AG09319 (cell line): ENCODE measurements at regions not wholly inside any gene's neighbourhood (a gene's known extent, or its start where the extent isn't known, plus 50 kb on each side); places are given as distances from the start of the nearest gene placed in this dataset.

Source experiments
- DNase-seq: peaks from one replicate; pipeline ENCODE4 v3.0.0-alpha.2; 2010; ENCODE audit warnings: low read depth; ENCODE audit errors: extremely low read depth
- TF ChIP-seq, protein P1 (sequence below): IDR thresholded peaks from 2 replicates; pipeline ENCODE4 v1.5.1; 2011; ENCODE audit warnings: low read depth, mild to moderate bottlenecking, inconsistent platforms, low read length, moderate library complexity

DNA sequence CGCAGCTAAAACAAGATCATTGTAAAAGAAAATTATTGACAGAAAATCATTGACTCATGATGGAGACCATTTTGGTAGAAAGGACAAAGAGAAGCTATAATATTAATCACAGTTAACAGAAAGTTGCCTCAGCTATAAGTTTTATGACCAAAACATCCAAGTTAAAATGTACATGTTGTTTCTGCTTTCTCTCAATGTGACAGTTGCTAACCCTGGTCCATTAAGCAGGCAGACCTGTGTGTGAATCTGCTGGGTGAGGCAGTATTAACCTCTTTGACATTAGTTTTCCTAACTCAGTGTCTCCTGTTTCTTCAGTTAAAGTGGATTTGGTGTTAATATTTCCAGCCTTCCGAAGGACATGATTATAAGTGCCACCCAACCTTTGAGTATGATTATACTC lies 94.8 kb upstream of the DCLK2 start:
- TF ChIP-seq, protein P1, sequence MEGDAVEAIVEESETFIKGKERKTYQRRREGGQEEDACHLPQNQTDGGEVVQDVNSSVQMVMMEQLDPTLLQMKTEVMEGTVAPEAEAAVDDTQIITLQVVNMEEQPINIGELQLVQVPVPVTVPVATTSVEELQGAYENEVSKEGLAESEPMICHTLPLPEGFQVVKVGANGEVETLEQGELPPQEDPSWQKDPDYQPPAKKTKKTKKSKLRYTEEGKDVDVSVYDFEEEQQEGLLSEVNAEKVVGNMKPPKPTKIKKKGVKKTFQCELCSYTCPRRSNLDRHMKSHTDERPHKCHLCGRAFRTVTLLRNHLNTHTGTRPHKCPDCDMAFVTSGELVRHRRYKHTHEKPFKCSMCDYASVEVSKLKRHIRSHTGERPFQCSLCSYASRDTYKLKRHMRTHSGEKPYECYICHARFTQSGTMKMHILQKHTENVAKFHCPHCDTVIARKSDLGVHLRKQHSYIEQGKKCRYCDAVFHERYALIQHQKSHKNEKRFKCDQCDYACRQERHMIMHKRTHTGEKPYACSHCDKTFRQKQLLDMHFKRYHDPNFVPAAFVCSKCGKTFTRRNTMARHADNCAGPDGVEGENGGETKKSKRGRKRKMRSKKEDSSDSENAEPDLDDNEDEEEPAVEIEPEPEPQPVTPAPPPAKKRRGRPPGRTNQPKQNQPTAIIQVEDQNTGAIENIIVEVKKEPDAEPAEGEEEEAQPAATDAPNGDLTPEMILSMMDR: no peak
- DNase-seq: no peak

- DNase-seq: no peak
- TF ChIP-seq, protein P1: no peak
Measured at GRCh38 chr4:149983931-149984330, 94.3 kb upstream of the DCLK2 start.

DNA sequence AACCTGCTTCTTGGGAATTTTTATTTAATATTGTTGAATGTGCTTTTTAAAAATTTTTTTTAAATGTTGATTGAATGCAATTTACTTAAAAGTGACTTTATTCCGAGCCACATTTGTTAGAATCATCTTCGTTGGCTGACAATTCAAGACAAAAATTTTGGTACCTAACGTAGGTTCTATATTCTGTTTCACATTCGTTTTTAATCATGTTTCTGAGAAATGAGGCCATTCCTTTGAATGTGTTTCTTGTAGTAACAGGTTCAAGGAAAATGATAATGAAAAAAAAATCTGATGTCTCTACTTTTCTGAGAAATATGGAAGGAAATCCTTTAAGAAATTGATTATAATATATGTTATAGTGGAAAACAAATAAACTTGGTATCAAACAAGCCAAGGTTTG lies 92.3 kb upstream of the DCLK2 start:
- DNase-seq: no peak
- TF ChIP-seq, protein P1: no peak

DNA sequence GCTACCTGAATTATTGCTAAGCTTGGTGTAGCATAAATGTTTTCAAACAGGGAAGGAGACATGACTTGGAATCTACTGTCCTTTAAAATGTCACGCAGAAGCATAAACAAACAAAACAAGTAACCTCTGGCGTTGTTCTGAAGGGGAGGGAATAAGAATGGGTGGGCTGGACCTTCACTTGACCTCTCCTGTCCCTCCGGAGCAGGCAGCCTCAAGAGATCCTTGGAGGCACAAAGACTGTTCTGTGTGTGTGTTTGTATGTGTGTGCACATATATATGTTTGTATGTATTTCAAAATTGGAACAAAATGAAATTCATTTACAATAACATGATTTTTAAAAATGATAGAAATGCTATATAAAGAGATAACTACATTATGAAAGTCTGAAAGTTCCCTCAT lies 91.3 kb upstream of the DCLK2 start:
- DNase-seq: no peak

DNA sequence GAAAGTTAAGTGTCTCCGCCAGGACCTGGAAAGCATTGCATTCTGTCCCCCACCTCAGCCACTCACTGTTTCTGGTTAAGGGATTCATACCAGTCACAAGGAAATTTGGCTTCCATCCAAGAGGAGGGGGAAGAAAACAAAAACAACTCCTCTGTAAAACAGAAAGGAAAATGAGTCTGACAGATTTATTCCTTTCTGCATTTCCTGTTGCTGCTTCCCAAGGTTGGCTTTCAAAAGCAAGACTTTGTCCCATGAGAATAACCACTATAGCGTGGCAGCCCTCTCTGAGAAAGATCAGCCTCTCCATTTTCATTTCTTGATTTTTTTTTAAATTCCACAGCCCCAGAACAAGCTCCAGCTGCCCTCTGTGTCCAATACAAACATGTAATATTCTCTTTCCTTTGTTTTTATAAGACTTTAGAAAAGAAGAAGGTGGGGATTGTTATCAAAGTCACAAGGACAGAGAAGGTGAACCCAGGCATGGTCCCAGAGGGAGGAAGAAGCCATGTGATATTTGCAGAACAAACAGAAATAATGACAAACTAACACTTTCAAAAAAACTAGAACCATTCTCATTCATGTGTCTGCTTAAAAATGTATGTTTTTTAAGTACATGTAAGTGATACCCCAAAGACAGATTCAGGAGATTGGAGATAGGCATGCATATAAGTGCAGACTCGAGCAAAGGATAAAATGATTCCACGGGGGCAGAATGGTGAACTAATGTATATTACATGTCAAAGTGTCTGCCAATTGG lies 90.7 kb upstream of the DCLK2 start:
- no peak for DNase-seq
- TF ChIP-seq, protein P1: no peak

More for the DNA sequence above, 91.3 kb upstream of the DCLK2 start:
- TF ChIP-seq, protein P1: no peak

- TF ChIP-seq, protein P1: no peak
- DNase-seq: no peak
Measured at GRCh38 chr4:149988087-149988410, 90.2 kb upstream of the DCLK2 start.

DNA sequence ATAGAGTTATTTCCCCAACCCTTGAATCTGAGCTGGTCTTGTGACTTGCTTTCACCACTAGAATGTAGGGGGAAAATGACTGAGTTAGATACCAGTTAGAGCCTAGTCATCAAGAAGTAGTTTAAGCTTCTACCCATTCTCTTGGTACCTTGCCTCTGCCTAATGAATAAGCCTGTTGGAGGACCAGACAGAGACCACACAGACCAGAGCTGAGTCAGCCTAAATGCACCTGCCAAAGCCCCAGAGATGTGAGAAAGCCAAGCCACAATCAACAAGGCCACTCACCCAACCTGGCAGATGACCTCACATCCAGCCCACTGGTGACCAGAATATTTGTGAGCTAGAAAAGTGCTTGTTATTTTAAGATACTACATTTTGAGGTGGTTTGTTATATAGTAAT lies 85.2 kb upstream of the DCLK2 start:
- TF ChIP-seq, protein P1: no peak
- DNase-seq: no peak
